LNCaP clone FGC (cell line): ENCODE measurements at regions not wholly inside any gene's neighbourhood (a gene's known extent, or its start where the extent isn't known, plus 50 kb on each side); places are given as distances from the start of the nearest gene placed in this dataset.

ENCODE experiments used
- DNase-seq: peaks from one replicate; pipeline ENCODE4 v3.0.0-alpha.2; 2011; ENCODE audit warnings: low read depth
- H3K4me3 ChIP-seq: 2 replicates; pipeline ENCODE4 v1.5.1; 2011; ENCODE audit warnings: mild to moderate bottlenecking, low read depth, low read length, control low read depth
- CTCF ChIP-seq: IDR thresholded peaks from 2 replicates; pipeline ENCODE4 v1.5.1; 2012; ENCODE audit warnings: mild to moderate bottlenecking; ENCODE audit not compliant: control insufficient read depth, insufficient read depth; ENCODE audit errors: extremely low read depth

- DNase-seq, result no peak
- H3K4me3 ChIP-seq, result no peak overlapping the region
- no peak for TF ChIP-seq CTCF
Observed at GRCh38 chr4:81538716-81539427, 67.2 kb upstream of the RASGEF1B start.

GRCh38 chr4:81531410-81531809 is 59.7 kb upstream of the RASGEF1B start:
- TF ChIP-seq CTCF, result no peak
- H3K4me3 ChIP-seq, result no peak overlapping the region
- DNase-seq, result no peak

DNA sequence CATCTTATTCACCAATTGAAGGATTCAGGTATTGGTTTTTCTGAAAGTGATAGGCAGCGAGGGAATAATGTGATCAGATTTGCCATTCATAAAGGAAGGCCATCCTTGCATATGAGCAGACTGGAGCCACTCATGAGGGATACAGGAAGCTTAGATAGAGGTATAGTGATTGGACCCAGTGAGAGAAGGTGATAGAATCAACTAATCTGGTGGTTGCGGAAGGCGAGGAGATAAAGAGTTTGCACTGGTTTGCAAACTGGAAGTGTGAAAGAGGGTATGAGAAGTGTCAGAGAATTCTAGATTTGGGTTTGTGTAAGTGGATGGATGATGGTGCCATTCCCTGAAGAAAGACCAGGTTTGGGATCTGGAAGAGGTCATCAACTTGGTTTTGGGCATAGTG is 57.3 kb upstream of the RASGEF1B start:
- H3K4me3 ChIP-seq, result no peak overlapping the region
- no peak for TF ChIP-seq CTCF
- DNase-seq, result no peak

GRCh38 chr4:81528200-81528599 is 56.5 kb upstream of the RASGEF1B start:
- DNase-seq, result no peak
- TF ChIP-seq CTCF, result no peak
- H3K4me3 ChIP-seq, result no peak overlapping the region

DNA sequence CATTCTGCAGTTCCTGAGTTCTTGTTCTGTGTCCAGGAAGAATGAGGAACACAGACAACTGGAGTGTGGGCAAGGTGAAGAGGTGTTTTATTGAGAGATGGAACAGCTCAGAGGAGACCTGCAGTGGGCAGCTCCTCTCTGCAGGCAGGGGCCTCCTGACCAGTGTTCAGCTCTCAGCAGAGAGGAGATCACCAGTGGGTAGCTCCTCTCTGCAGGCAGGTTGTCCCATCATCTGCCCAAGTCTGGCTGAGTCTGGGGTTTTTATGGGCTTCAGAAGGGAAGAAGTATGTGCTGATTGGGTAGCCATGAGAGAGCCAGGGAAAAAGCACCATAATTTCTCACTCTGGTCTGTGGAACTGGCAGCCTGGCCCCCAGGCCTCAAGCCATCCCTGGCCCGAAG is 56.0 kb upstream of the RASGEF1B start:
- TF ChIP-seq CTCF, result no peak
- no peak for DNase-seq
- no peak overlapping the region for H3K4me3 ChIP-seq

DNA sequence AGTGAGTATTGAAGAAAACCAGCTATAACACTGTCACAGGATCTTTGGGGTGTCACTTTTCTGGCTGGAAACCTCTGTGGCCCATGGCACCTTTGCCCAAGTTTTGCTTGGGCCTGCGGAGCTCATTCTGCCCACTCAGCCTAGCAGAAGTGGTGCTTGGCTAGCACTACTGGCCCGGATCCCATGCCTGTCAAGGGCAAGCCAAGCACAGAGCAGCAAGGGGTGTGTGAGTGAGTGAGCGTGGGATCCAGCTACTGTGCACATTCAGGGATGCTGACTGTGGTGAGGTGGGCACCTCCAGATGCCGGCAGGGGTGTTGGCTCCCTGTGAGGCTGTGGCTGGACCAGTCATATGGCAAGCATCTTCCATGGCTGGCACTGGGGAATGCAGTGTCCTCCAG is 55.4 kb upstream of the RASGEF1B start:
- no peak for DNase-seq
- no peak for TF ChIP-seq CTCF
- H3K4me3 ChIP-seq, result no peak overlapping the region

- no peak overlapping the region for H3K4me3 ChIP-seq
- TF ChIP-seq CTCF, result no peak
- no peak for DNase-seq
Observed at GRCh38 chr4:81526706-81527105, 55.0 kb upstream of the RASGEF1B start.
